ENCODE measurements at regions not wholly inside any gene's neighbourhood (a gene's known extent, or its start where the extent isn't known, plus 50 kb on each side); places are given as distances from the start of the nearest gene placed in this dataset.

GRCh38 chr11:70763606-70764005 lies 365.3 kb downstream of the CTTN start:
- TF ChIP-seq POLR2A (conservative IDR thresholded peaks at IDR 0.05) = no peak
- TF ChIP-seq CTCF (IDR thresholded peaks at IDR 0.05 in 2 of 3, conservative IDR thresholded peaks at IDR 0.05 in 1 of 3; ENCODE audit: insufficient read depth in 2 of 3, low read depth in 1 of 3, low read length in 3 of 3) = no peak
- no peak for TF ChIP-seq MAFK (IDR thresholded peaks at IDR 0.05; ENCODE audit: low read length)
- no peak for TF ChIP-seq ARID4B (CRISPR knock-in tag; IDR thresholded peaks at IDR 0.05)
- TF ChIP-seq SIN3B (IDR thresholded peaks at IDR 0.05; ENCODE audit: low read depth) = no peak
- no peak for TF ChIP-seq TEAD2 (tag; IDR thresholded peaks at IDR 0.05)
- no peak for TF ChIP-seq NRF1 (conservative IDR thresholded peaks at IDR 0.05 in 1 of 2, IDR thresholded peaks at IDR 0.05 in 1 of 2)
- no peak for TF ChIP-seq POLR2AphosphoS5 (IDR thresholded peaks at IDR 0.05; ENCODE audit: control insufficient read depth, insufficient read depth, low read depth, low read length)
- TF ChIP-seq ZFX (CRISPR knock-in tag; IDR thresholded peaks at IDR 0.05) = no peak
- no peak for TF ChIP-seq SMC3 (conservative IDR thresholded peaks at IDR 0.05; ENCODE audit: insufficient read depth, low read depth, low read length)
- TF ChIP-seq RAD21 (CRISPR knock-in tag; conservative IDR thresholded peaks at IDR 0.05 in 1 of 2, IDR thresholded peaks at IDR 0.05 in 1 of 2) = no peak

All from K562 (cell line).